Fibroblast of villous mesenchyme (primary cell): ENCODE measurements at regions not wholly inside any gene's neighbourhood (a gene's known extent, or its start where the extent isn't known, plus 50 kb on each side); places are given as distances from the start of the nearest gene placed in this dataset.

Source experiments
- DNase-seq: peaks from one replicate; pipeline ENCODE4 v3.0.0-alpha.2; 2010; ENCODE audit warnings: low read depth
- H3K4me3 ChIP-seq: 2 replicates; pipeline ENCODE4 v1.5.1; 2011; ENCODE audit warnings: low read depth, mild to moderate bottlenecking, low read length
- CTCF ChIP-seq: IDR thresholded peaks from 2 replicates; pipeline ENCODE4 v1.5.1; 2012; ENCODE audit warnings: low read depth, mild to moderate bottlenecking, low read length; ENCODE audit not compliant: insufficient read depth

GRCh38 chr14:65808390-65808789 lies 395.9 kb downstream of the FUT8 start:
- no peak overlapping the region for H3K4me3 ChIP-seq
- TF ChIP-seq CTCF = no peak
- no peak for DNase-seq

- DNase-seq = no peak
- H3K4me3 ChIP-seq = no peak overlapping the region
- TF ChIP-seq CTCF = no peak
Observed at GRCh38 chr14:65810322-65810721, 397.8 kb downstream of the FUT8 start.

- TF ChIP-seq CTCF = no peak
- H3K4me3 ChIP-seq = no peak overlapping the region
- no peak for DNase-seq
Observed at GRCh38 chr14:65813760-65814384, 401.3 kb downstream of the FUT8 start.

- H3K4me3 ChIP-seq = no peak overlapping the region
- DNase-seq = no peak
- no peak for TF ChIP-seq CTCF
Observed at GRCh38 chr14:65815127-65815526, 402.6 kb downstream of the FUT8 start.

GRCh38 chr14:65817011-65817410 lies 404.5 kb downstream of the FUT8 start:
- no peak overlapping the region for H3K4me3 ChIP-seq
- TF ChIP-seq CTCF = no peak
- DNase-seq = no peak

- H3K4me3 ChIP-seq = no peak overlapping the region
- DNase-seq = no peak
- no peak for TF ChIP-seq CTCF
Observed at GRCh38 chr14:65819569-65819968, 407.0 kb downstream of the FUT8 start.

GRCh38 chr14:65821224-65821753 lies 408.8 kb downstream of the FUT8 start:
- H3K4me3 ChIP-seq = no peak overlapping the region
- TF ChIP-seq CTCF = no peak
- DNase-seq = no peak
